BLaER1 (cell line): ENCODE measurements at regions not wholly inside any gene's neighbourhood (a gene's known extent, or its start where the extent isn't known, plus 50 kb on each side); places are given as distances from the start of the nearest gene placed in this dataset.

ENCODE experiments used
- H3K27ac ChIP-seq: shearing (Covaris generic); formaldehyde crosslinking; 2 replicates; pipeline ENCODE4 v1.8.1; 2022
- H3K27me3 ChIP-seq: shearing (Covaris generic); formaldehyde crosslinking; 2 replicates; pipeline ENCODE4 v1.8.1; 2022
- H3K36me3 ChIP-seq: shearing (Covaris generic); formaldehyde crosslinking; 2 replicates; pipeline ENCODE4 v1.8.1; 2022
- H3K4me1 ChIP-seq: shearing (Covaris generic); formaldehyde crosslinking; 2 replicates; pipeline ENCODE4 v1.8.1; 2022
- H3K4me2 ChIP-seq: shearing (Covaris generic); formaldehyde crosslinking; 2 replicates; pipeline ENCODE4 v1.8.1; 2022
- H3K4me3 ChIP-seq: shearing (Covaris generic); formaldehyde crosslinking; 2 replicates; pipeline ENCODE4 v1.8.1; 2022
- H3K9ac ChIP-seq: shearing (Covaris generic); formaldehyde crosslinking; 2 replicates; pipeline ENCODE4 v1.8.1; 2022
- H3K9me3 ChIP-seq: shearing (Covaris generic); formaldehyde crosslinking; 2 replicates; pipeline ENCODE4 v1.8.1; 2022
- H4K20me1 ChIP-seq: shearing (Covaris generic); formaldehyde crosslinking; 2 replicates; pipeline ENCODE4 v1.8.1; 2022
- Cebpa-rat ChIP-seq: shearing (Covaris generic); IDR thresholded peaks from 2 replicates; pipeline ENCODE4 v1.8.1; 2022

GRCh38 chr1:5002676-5003075 is 348.3 kb downstream of the AJAP1 start:
- H3K4me2 ChIP-seq: no peak overlapping the region
- TF ChIP-seq Cebpa-rat: no peak
- H3K27me3 ChIP-seq: no peaks in the 10 kb centered on the region
- H3K4me3 ChIP-seq: no peak overlapping the region
- no peaks in the 10 kb centered on the region for H3K36me3 ChIP-seq
- H3K4me1 ChIP-seq: no peaks in the 10 kb centered on the region
- H4K20me1 ChIP-seq: no peaks in the 10 kb centered on the region
- no peak overlapping the region for H3K9ac ChIP-seq
- H3K9me3 ChIP-seq: no peaks in the 10 kb centered on the region
- no peak overlapping the region for H3K27ac ChIP-seq

GRCh38 chr1:5001466-5001865 is 347.1 kb downstream of the AJAP1 start:
- H3K27ac ChIP-seq: no peak overlapping the region
- H3K9ac ChIP-seq: no peak overlapping the region
- no peak overlapping the region for H3K4me3 ChIP-seq
- H3K27me3 ChIP-seq: no peaks in the 10 kb centered on the region
- TF ChIP-seq Cebpa-rat: no peak
- H3K36me3 ChIP-seq: no peaks in the 10 kb centered on the region
- H3K4me2 ChIP-seq: no peak overlapping the region
- no peaks in the 10 kb centered on the region for H3K9me3 ChIP-seq
- H4K20me1 ChIP-seq: no peaks in the 10 kb centered on the region
- H3K4me1 ChIP-seq: no peaks in the 10 kb centered on the region

GRCh38 chr1:4986306-4986705 is 331.9 kb downstream of the AJAP1 start:
- H3K4me1 ChIP-seq: no peaks in the 10 kb centered on the region
- H3K9me3 ChIP-seq: no peaks in the 10 kb centered on the region
- H3K9ac ChIP-seq: no peak overlapping the region
- no peaks in the 10 kb centered on the region for H3K36me3 ChIP-seq
- H4K20me1 ChIP-seq: no peaks in the 10 kb centered on the region
- no peak for TF ChIP-seq Cebpa-rat
- no peaks in the 10 kb centered on the region for H3K27me3 ChIP-seq
- H3K4me2 ChIP-seq: no peak overlapping the region
- no peak overlapping the region for H3K4me3 ChIP-seq
- H3K27ac ChIP-seq: no peak overlapping the region

- Histone ChIP-seq H4K20me1 (no peaks in the 10 kb centered on the region), H3K4me3 (no peak overlapping the region), H3K27ac (no peak overlapping the region), H3K9me3 (no peaks in the 10 kb centered on the region), H3K36me3 (no peaks in the 10 kb centered on the region), H3K4me2 (no peak overlapping the region), H3K9ac (no peak overlapping the region), H3K4me1 (no peaks in the 10 kb centered on the region), H3K27me3 (no peaks in the 10 kb centered on the region)
- no peak for TF ChIP-seq Cebpa-rat
Observed at GRCh38 chr1:4984841-4985240, 330.4 kb downstream of the AJAP1 start.

- H3K27ac ChIP-seq: no peak overlapping the region
- H3K9me3 ChIP-seq: no peaks in the 10 kb centered on the region
- no peak for TF ChIP-seq Cebpa-rat
Observed at GRCh38 chr1:4980211-4980610, 325.8 kb downstream of the AJAP1 start.

GRCh38 chr1:4978660-4979390 is 324.4 kb downstream of the AJAP1 start:
- Histone ChIP-seq H3K9me3 (no peaks in the 10 kb centered on the region), H3K4me1 (no peaks in the 10 kb centered on the region), H3K27me3 (no peaks in the 10 kb centered on the region), H4K20me1 (no peaks in the 10 kb centered on the region), H3K36me3 (no peaks in the 10 kb centered on the region), H3K27ac (no peak overlapping the region), H3K4me3 (no peak overlapping the region), H3K4me2 (no peak overlapping the region), H3K9ac (no peak overlapping the region)
- no peak for TF ChIP-seq Cebpa-rat

More at GRCh38 chr1:4980211-4980610, 325.8 kb downstream of the AJAP1 start:
- H3K4me1 ChIP-seq: no peaks in the 10 kb centered on the region
- no peak overlapping the region for H3K9ac ChIP-seq
- H3K36me3 ChIP-seq: no peaks in the 10 kb centered on the region
- no peak overlapping the region for H3K4me3 ChIP-seq
- no peak overlapping the region for H3K4me2 ChIP-seq
- H3K27me3 ChIP-seq: no peaks in the 10 kb centered on the region
- no peaks in the 10 kb centered on the region for H4K20me1 ChIP-seq

- Histone ChIP-seq H3K27ac (no peak overlapping the region), H3K4me3 (no peak overlapping the region), H3K36me3 (no peaks in the 10 kb centered on the region), H3K9ac (no peak overlapping the region), H3K4me1 (no peaks in the 10 kb centered on the region), H3K9me3 (no peaks in the 10 kb centered on the region), H3K4me2 (no peak overlapping the region), H4K20me1 (no peaks in the 10 kb centered on the region), H3K27me3 (no peaks in the 10 kb centered on the region)
- no peak for TF ChIP-seq Cebpa-rat
Observed at GRCh38 chr1:4977701-4978100, 323.3 kb downstream of the AJAP1 start.

- Histone ChIP-seq H3K4me2 (no peak overlapping the region), H3K27me3 (no peaks in the 10 kb centered on the region), H3K4me3 (no peak overlapping the region), H3K4me1 (no peaks in the 10 kb centered on the region), H3K9ac (no peak overlapping the region), H3K27ac (no peak overlapping the region), H4K20me1 (no peaks in the 10 kb centered on the region), H3K36me3 (no peaks in the 10 kb centered on the region), H3K9me3 (no peaks in the 10 kb centered on the region)
- no peak for TF ChIP-seq Cebpa-rat
Observed at GRCh38 chr1:4976859-4977440, 322.5 kb downstream of the AJAP1 start.

GRCh38 chr1:4975856-4976255 is 321.4 kb downstream of the AJAP1 start:
- Histone ChIP-seq H3K4me1 (no peaks in the 10 kb centered on the region), H4K20me1 (no peaks in the 10 kb centered on the region), H3K27me3 (no peaks in the 10 kb centered on the region), H3K4me3 (no peak overlapping the region), H3K27ac (no peak overlapping the region), H3K9me3 (no peaks in the 10 kb centered on the region), H3K36me3 (no peaks in the 10 kb centered on the region), H3K4me2 (no peak overlapping the region), H3K9ac (no peak overlapping the region)
- TF ChIP-seq Cebpa-rat: no peak

- H3K27me3 ChIP-seq: no peaks in the 10 kb centered on the region
- H3K9me3 ChIP-seq: no peaks in the 10 kb centered on the region
- no peak overlapping the region for H3K4me2 ChIP-seq
- H3K27ac ChIP-seq: no peak overlapping the region
- H3K36me3 ChIP-seq: no peaks in the 10 kb centered on the region
- H3K4me3 ChIP-seq: no peak overlapping the region
- no peak for TF ChIP-seq Cebpa-rat
- no peak overlapping the region for H3K9ac ChIP-seq
- no peaks in the 10 kb centered on the region for H4K20me1 ChIP-seq
- no peaks in the 10 kb centered on the region for H3K4me1 ChIP-seq
Observed at GRCh38 chr1:4974981-4975685, 320.7 kb downstream of the AJAP1 start.
